ENCODE measurements at regions not wholly inside any gene's neighbourhood (a gene's known extent, or its start where the extent isn't known, plus 50 kb on each side); places are given as distances from the start of the nearest gene placed in this dataset.

DNA sequence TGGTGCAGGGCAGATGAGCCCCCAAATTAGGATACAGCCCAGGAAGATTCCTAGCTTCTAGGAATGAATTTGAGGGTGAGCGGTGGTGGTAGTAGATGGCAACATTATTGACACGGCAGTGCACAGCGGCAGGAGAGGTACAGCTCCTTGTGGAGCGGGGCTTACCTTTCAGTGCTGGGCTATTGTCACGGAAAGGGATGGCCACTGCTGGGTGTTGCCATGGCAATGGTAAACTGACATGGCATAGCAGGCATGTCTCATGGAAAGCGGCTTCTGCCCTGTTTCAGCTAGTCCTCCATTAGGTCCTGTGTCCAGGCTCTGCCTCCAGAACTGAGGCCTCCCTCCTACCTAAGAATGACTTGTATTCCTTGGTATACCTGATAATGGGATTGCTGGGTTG, 81.8 kb upstream of the WDR1 start:
- DNase-seq (ENCODE audit: low spot score) = no peak
- Histone ChIP-seq H3K27ac (ENCODE audit: extremely low read length, insufficient read depth, low read length) (no peak overlapping the region), H4K20me1 (ENCODE audit: insufficient read depth, low read length) (no peaks in the 10 kb centered on the region), H3K4me1 (ENCODE audit: insufficient read depth, low read length) (no peaks in the 10 kb centered on the region), H2AFZ (ENCODE audit: low read length) (no peak overlapping the region), H3K9ac (ENCODE audit: insufficient read depth, low read depth, low read length) (no peak overlapping the region), H3K4me3 (replicated peaks in 1 of 3; ENCODE audit: insufficient read depth in 1 of 3, low read depth in 2 of 3, low read length in 3 of 3) (no peak overlapping the region), H3K27me3 (ENCODE audit: control insufficient read depth in 1 of 2, insufficient read depth in 2 of 2, low read length in 2 of 2) (no peaks in the 10 kb centered on the region; a peak in 1 of 5 replicates), H3K36me3 (replicated peaks in 1 of 2; ENCODE audit: control insufficient read depth in 1 of 2, insufficient read depth in 2 of 2, low read length in 2 of 2) (no peaks in the 10 kb centered on the region), H3K79me2 (ENCODE audit: insufficient read depth, low read length) (no peaks in the 10 kb centered on the region), H3K4me2 (ENCODE audit: low read depth, low read length) (no peak overlapping the region), H3K9me3 (ENCODE audit: low read length) (no peaks in the 10 kb centered on the region)
- TF ChIP-seq HNRNPLL (IDR thresholded peaks at IDR 0.05; ENCODE audit: low read depth, low read length, poor library complexity, severe bottlenecking) (no peak), ZMYM3 (CRISPR knock-in tag; IDR thresholded peaks at IDR 0.05) (no peak), ZNF138 (CRISPR knock-in tag; IDR thresholded peaks at IDR 0.05; ENCODE audit: low read depth) (no peak), ONECUT2 (CRISPR knock-in tag; IDR thresholded peaks at IDR 0.05) (no peak), PHF21A (CRISPR knock-in tag; IDR thresholded peaks at IDR 0.05) (no peak), ZNF557 (CRISPR knock-in tag; IDR thresholded peaks at IDR 0.05) (no peak), REXO4 (CRISPR knock-in tag; IDR thresholded peaks at IDR 0.05; ENCODE audit: borderline replicate concordance) (no peak), ZNF678 (CRISPR knock-in tag; IDR thresholded peaks at IDR 0.05) (no peak), MAF1 (CRISPR knock-in tag; IDR thresholded peaks at IDR 0.05; ENCODE audit: borderline replicate concordance) (no peak), SP5 (CRISPR knock-in tag; IDR thresholded peaks at IDR 0.05; ENCODE audit: borderline replicate concordance, low read depth) (no peak)
- TF ChIP-seq, protein P1, sequence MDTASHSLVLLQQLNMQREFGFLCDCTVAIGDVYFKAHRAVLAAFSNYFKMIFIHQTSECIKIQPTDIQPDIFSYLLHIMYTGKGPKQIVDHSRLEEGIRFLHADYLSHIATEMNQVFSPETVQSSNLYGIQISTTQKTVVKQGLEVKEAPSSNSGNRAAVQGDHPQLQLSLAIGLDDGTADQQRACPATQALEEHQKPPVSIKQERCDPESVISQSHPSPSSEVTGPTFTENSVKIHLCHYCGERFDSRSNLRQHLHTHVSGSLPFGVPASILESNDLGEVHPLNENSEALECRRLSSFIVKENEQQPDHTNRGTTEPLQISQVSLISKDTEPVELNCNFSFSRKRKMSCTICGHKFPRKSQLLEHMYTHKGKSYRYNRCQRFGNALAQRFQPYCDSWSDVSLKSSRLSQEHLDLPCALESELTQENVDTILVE (CRISPR knock-in tag; IDR thresholded peaks at IDR 0.05) = no peak
- TF ChIP-seq, protein P2, sequence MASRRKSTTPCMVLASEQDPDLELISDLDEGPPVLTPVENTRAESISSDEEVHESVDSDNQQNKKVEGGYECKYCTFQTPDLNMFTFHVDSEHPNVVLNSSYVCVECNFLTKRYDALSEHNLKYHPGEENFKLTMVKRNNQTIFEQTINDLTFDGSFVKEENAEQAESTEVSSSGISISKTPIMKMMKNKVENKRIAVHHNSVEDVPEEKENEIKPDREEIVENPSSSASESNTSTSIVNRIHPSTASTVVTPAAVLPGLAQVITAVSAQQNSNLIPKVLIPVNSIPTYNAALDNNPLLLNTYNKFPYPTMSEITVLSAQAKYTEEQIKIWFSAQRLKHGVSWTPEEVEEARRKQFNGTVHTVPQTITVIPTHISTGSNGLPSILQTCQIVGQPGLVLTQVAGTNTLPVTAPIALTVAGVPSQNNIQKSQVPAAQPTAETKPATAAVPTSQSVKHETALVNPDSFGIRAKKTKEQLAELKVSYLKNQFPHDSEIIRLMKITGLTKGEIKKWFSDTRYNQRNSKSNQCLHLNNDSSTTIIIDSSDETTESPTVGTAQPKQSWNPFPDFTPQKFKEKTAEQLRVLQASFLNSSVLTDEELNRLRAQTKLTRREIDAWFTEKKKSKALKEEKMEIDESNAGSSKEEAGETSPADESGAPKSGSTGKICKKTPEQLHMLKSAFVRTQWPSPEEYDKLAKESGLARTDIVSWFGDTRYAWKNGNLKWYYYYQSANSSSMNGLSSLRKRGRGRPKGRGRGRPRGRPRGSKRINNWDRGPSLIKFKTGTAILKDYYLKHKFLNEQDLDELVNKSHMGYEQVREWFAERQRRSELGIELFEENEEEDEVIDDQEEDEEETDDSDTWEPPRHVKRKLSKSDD (CRISPR knock-in tag; IDR thresholded peaks at IDR 0.05; ENCODE audit: low read depth) = no peak
- POLR2A ChIA-PET = no interaction called here
- 22% methylated on average over 5 of the region's 6 CpGs for WGBS (ENCODE audit: low lambda C conversion rate)
- FAIRE-seq = no peak
- in situ Hi-C loops (cut with HindIII; ENCODE audit: extremely low pct_ligation_motif_present, low pct_unique_long_range_greater_than_20kb) (no loop called here), intact Hi-C loops (cut with micrococcal nuclease; ENCODE audit: unreplicated experiment) (no loop called here)
- ATAC-seq = no peak
- BruUV-seq (replicated peaks) = no TSS peak
- CTCF ChIA-PET (ENCODE audit: low intra/inter-chr PET ratio, low total read pairs) = no interaction called here
